Head of caudate nucleus (tissue), 42 donors: ENCODE measurements at regions not wholly inside any gene's neighbourhood (a gene's known extent, or its start where the extent isn't known, plus 50 kb on each side); places are given as distances from the start of the nearest gene placed in this dataset.

Experiments
- DNase-seq, 42 donors: peaks; one replicate each; pipeline versions ENCODE4 v3.0.0 to v3.0.0-alpha.2; 2020 to 2021; ENCODE audit warnings: mixed read lengths in 7 of 42
- intact Hi-C: fragments of 100-400 bp; cut with DNase I; formaldehyde crosslinking; loops from one replicate; pipeline ENCODE4 v1.15.0; 2022

- DNase-seq, result peak in 5 of 42 donors; percentile 13 to 55 (median 20)
- intact Hi-C loops, result loop anchor here (10.0 kb wide), 1 partner anchor 182 kb away; no protein-coding TSS in a partner anchor
These were observed 216.1 kb downstream of the MEF2C start for GRCh38 chr5:88666761-88667495.

- intact Hi-C loops, result loop anchor here (10.0 kb wide), 1 partner anchor 181 kb away; no protein-coding TSS in a partner anchor
- DNase-seq, result peak in 28 of 42 donors; percentile 17 to 80 (median 56)
These were observed 217.2 kb downstream of the MEF2C start for GRCh38 chr5:88665750-88666215.

GRCh38 chr5:88664645-88665044 lies 218.3 kb downstream of the MEF2C start:
- intact Hi-C loops, result loop anchor here (10.0 kb wide), 1 partner anchor 180 kb away; no protein-coding TSS in a partner anchor
- no peak for DNase-seq

- intact Hi-C loops, result loop anchor here (10.0 kb wide), 1 partner anchor 179 kb away; no protein-coding TSS in a partner anchor
- DNase-seq, result peak in 15 of 42 donors; percentile 15 to 72 (median 43)
These were observed 219.2 kb downstream of the MEF2C start for GRCh38 chr5:88663793-88664216.

- intact Hi-C loops, result loop anchor here (10.0 kb wide), 1 partner anchor 178 kb away; no protein-coding TSS in a partner anchor
- DNase-seq, result no peak
These were observed 220.1 kb downstream of the MEF2C start for GRCh38 chr5:88662846-88663245.

- intact Hi-C loops, result loop anchor here (2.0 to 10.0 kb wide), 2 partner anchors 177 to 269 kb away; no protein-coding TSS in a partner anchor
- DNase-seq, result no peak
These were observed 221.2 kb downstream of the MEF2C start for GRCh38 chr5:88661806-88662207.

GRCh38 chr5:88660947-88661805 lies 221.8 kb downstream of the MEF2C start:
- intact Hi-C loops, result loop anchor here (2.0 to 10.0 kb wide), 2 partner anchors 176 to 268 kb away; no protein-coding TSS in a partner anchor

GRCh38 chr5:88660264-88660946 lies 222.6 kb downstream of the MEF2C start:
- intact Hi-C loops, result loop anchor here (2.0 to 10.0 kb wide), 2 partner anchors 176 to 268 kb away; no protein-coding TSS in a partner anchor
- peak in 24 of 42 donors; percentile 20 to 87 (median 62) for DNase-seq

More at GRCh38 chr5:88660947-88661805, 221.8 kb downstream of the MEF2C start:
- DNase-seq, result peak; percentile 95 to 99 (median 98)

- DNase-seq, result peak; percentile 30 to 88 (median 70)
- intact Hi-C loops, result loop anchor here (2.0 to 10.0 kb wide), 2 partner anchors 175 to 267 kb away; no protein-coding TSS in a partner anchor
These were observed 223.3 kb downstream of the MEF2C start for GRCh38 chr5:88659529-88660263.

GRCh38 chr5:88658886-88659285 lies 224.1 kb downstream of the MEF2C start:
- DNase-seq, result no peak
- intact Hi-C loops, result no loop called here

- DNase-seq, result no peak
- intact Hi-C loops, result no loop called here
These were observed 224.8 kb downstream of the MEF2C start for GRCh38 chr5:88657906-88658775.

- DNase-seq, result no peak
- intact Hi-C loops, result no loop called here
These were observed 225.8 kb downstream of the MEF2C start for GRCh38 chr5:88657136-88657535.

- peak in 12 of 42 donors; percentile 8 to 77 (median 46) for DNase-seq
These were observed 226.6 kb downstream of the MEF2C start for GRCh38 chr5:88656221-88656950.

GRCh38 chr5:88653471-88653870 lies 229.5 kb downstream of the MEF2C start:
- no peak for DNase-seq
- intact Hi-C loops, result no loop called here

More at GRCh38 chr5:88656221-88656950, 226.6 kb downstream of the MEF2C start:
- intact Hi-C loops, result no loop called here

GRCh38 chr5:88647901-88648300 lies 235.1 kb downstream of the MEF2C start:
- no peak for DNase-seq
- intact Hi-C loops, result no loop called here

- DNase-seq, result no peak
- intact Hi-C loops, result no loop called here
These were observed 236.1 kb downstream of the MEF2C start for GRCh38 chr5:88646866-88647265.
